ENCODE measurements at regions not wholly inside any gene's neighbourhood (a gene's known extent, or its start where the extent isn't known, plus 50 kb on each side); places are given as distances from the start of the nearest gene placed in this dataset.

- Mint-ChIP-seq H3K4me3 (no peak overlapping the region), H3K4me1 (peaks cover 47% of the 10 kb centered on the region), H3K9me3 (peaks cover 19% of the 10 kb centered on the region), H3K36me3 (ENCODE audit: low read depth) (peaks cover 10% of the 10 kb centered on the region), H3K27ac (no peak overlapping the region), H3K27me3 (ENCODE audit: low read depth, poor library complexity) (no peaks in the 10 kb centered on the region)
- TF ChIP-seq CTCF (IDR thresholded peaks at IDR 0.05), result no peak
- DNase-seq, result no peak
Measured at GRCh38 chr10:21311426-21311825, 214.1 kb downstream of the SKIDA1 start.

DNA sequence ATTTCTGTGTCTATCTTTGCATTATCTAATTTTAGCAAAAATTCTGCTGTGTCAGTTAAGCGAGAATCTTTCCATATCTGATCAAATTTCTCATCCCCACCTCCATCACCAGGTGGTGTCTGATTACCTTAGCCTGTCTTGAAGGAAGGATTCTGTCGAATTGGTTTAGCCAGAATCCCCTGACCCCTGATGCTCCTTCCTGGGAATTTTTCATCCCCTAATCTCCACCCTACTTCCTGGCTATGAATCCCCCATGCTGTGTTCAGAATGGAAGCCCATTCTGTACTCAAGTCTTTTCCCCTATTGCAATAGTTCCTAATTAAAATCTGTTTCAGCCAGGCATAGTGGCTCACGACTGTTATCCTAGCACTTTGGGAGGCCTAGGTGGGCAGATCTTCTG lies 216.1 kb downstream of the SKIDA1 start:
- no peak overlapping the region for H3K4me3 Mint-ChIP-seq
- no peak for DNase-seq
- TF ChIP-seq CTCF (IDR thresholded peaks at IDR 0.05), result no peak
- H3K27me3 Mint-ChIP-seq (ENCODE audit: low read depth, poor library complexity), result no peaks in the 10 kb centered on the region
- peaks cover 10% of the 10 kb centered on the region for H3K36me3 Mint-ChIP-seq (ENCODE audit: low read depth)
- peaks cover 19% of the 10 kb centered on the region for H3K9me3 Mint-ChIP-seq
- H3K4me1 Mint-ChIP-seq, result peaks cover 27% of the 10 kb centered on the region
- H3K27ac Mint-ChIP-seq, result peak overlapping the region; percentile 48

DNA sequence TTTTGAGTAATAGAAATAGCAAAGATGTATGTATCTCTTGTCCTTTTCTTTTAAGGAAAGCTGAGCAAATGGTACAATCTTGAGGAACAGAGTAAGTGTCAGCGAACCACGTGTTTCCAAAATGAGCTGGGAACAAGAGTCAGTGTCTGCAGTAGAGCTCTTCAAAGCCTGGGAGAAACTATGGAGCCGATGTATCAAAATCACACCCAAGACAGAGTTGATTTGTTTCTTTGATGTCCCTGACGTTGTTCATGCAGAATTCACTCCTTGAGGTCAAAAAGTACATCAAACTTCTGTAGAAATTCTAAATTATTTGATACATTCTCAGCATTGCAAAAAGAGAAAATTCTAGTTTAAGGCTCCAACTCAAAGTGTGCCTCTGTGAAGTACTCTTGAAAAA lies 216.5 kb downstream of the SKIDA1 start:
- H3K4me3 Mint-ChIP-seq, result no peak overlapping the region
- DNase-seq, result no peak
- H3K4me1 Mint-ChIP-seq, result peaks cover 22% of the 10 kb centered on the region
- H3K27ac Mint-ChIP-seq, result no peak overlapping the region
- H3K27me3 Mint-ChIP-seq (ENCODE audit: low read depth, poor library complexity), result no peaks in the 10 kb centered on the region
- H3K9me3 Mint-ChIP-seq, result peaks cover 19% of the 10 kb centered on the region
- peaks cover 10% of the 10 kb centered on the region for H3K36me3 Mint-ChIP-seq (ENCODE audit: low read depth)
- no peak for TF ChIP-seq CTCF (IDR thresholded peaks at IDR 0.05)

- Mint-ChIP-seq H3K36me3 (ENCODE audit: low read depth) (peaks cover 10% of the 10 kb centered on the region), H3K27ac (no peak overlapping the region), H3K9me3 (peaks cover 19% of the 10 kb centered on the region), H3K4me3 (no peak overlapping the region), H3K27me3 (ENCODE audit: low read depth, poor library complexity) (no peaks in the 10 kb centered on the region), H3K4me1 (peaks cover 13% of the 10 kb centered on the region)
- TF ChIP-seq CTCF (IDR thresholded peaks at IDR 0.05), result no peak
- no peak for DNase-seq
Measured at GRCh38 chr10:21308018-21308417, 217.5 kb downstream of the SKIDA1 start.

- no peak for DNase-seq
- TF ChIP-seq CTCF (IDR thresholded peaks at IDR 0.05), result no peak
- peaks cover 9% of the 10 kb centered on the region for H3K36me3 Mint-ChIP-seq (ENCODE audit: low read depth)
- peaks cover 15% of the 10 kb centered on the region for H3K4me1 Mint-ChIP-seq
- no peak overlapping the region for H3K27ac Mint-ChIP-seq
- no peak overlapping the region for H3K4me3 Mint-ChIP-seq
- peaks cover 18% of the 10 kb centered on the region for H3K9me3 Mint-ChIP-seq
- no peaks in the 10 kb centered on the region for H3K27me3 Mint-ChIP-seq (ENCODE audit: low read depth, poor library complexity)
Measured at GRCh38 chr10:21304608-21305007, 220.9 kb downstream of the SKIDA1 start.

DNA sequence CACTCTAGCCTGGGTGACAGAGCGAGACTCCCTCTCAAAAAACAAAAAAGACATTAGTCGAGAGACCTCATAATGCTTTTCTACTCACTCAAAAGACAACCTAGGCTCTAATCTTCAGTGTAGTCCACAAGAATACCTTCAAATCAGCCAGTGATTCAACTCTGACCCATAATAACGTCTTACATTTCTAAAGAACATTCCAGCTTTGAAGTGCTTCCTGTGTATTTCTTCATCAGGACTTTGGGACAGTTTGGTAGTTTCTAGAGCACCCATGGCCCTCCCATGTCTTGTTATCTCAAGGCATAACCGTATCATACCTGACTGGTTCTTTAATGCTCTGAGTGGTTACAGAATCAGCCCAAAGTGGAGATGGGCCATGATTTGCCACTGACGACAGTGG lies 221.3 kb downstream of the SKIDA1 start:
- no peak overlapping the region for H3K4me3 Mint-ChIP-seq
- H3K4me1 Mint-ChIP-seq, result peaks cover 16% of the 10 kb centered on the region
- peaks cover 14% of the 10 kb centered on the region for H3K9me3 Mint-ChIP-seq
- H3K27me3 Mint-ChIP-seq (ENCODE audit: low read depth, poor library complexity), result no peaks in the 10 kb centered on the region
- TF ChIP-seq CTCF (IDR thresholded peaks at IDR 0.05), result no peak
- H3K27ac Mint-ChIP-seq, result no peak overlapping the region
- H3K36me3 Mint-ChIP-seq (ENCODE audit: low read depth), result peaks cover 6% of the 10 kb centered on the region
- no peak for DNase-seq
